GM20000 (cell line): ENCODE measurements at regions not wholly inside any gene's neighbourhood (a gene's known extent, or its start where the extent isn't known, plus 50 kb on each side); places are given as distances from the start of the nearest gene placed in this dataset.

ENCODE experiments used
- DNase-seq: peaks from one replicate; pipeline ENCODE4 v3.0.0; 2012; ENCODE audit warnings: low spot score
- CTCF ChIP-seq: IDR thresholded peaks from 2 replicates; pipeline ENCODE4 v1.5.1; 2012; ENCODE audit warnings: mild to moderate bottlenecking, control low read depth; ENCODE audit errors: extremely low read depth, missing control alignments

DNA sequence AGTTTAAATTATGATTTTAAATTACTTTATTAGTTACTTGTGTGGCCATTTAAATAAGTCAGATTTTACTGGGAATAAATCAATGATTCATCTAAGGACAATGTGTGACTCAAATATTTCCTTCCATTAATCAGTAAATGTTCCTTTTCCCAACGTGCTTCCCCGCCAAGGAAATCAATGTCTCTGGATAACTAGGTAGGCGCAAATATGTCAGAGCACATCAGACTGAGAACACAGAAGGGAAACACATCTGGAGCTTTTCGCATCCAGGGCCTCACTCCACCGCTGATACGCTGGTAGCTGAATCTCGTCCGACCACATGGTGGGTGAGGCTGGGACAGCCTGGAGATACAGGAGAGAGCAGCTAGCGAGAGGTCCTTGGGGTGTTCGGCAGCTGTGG, 56.4 kb upstream of the RPS6KA2 start:
- no peak for TF ChIP-seq CTCF
- no peak for DNase-seq

GRCh38 chr6:166679566-166679965, 52.5 kb upstream of the RPS6KA2 start:
- TF ChIP-seq CTCF = no peak
- no peak for DNase-seq

GRCh38 chr6:166678426-166678825, 51.4 kb upstream of the RPS6KA2 start:
- no peak for TF ChIP-seq CTCF
- no peak for DNase-seq

GRCh38 chr6:166677941-166678340, 50.9 kb upstream of the RPS6KA2 start:
- DNase-seq = no peak
- no peak for TF ChIP-seq CTCF
